HL-60 (cell line): ENCODE measurements at regions not wholly inside any gene's neighbourhood (a gene's known extent, or its start where the extent isn't known, plus 50 kb on each side); places are given as distances from the start of the nearest gene placed in this dataset.

Experiments used
- CTCF ChIP-seq: IDR thresholded peaks from one replicate; pipeline ENCODE4 v1.5.1; 2011; ENCODE audit warnings: low read length, control low read depth, inconsistent platforms; ENCODE audit not compliant: insufficient read depth
- POLR2AphosphoS5 ChIP-seq: IDR thresholded peaks from 2 replicates; pipeline ENCODE4 v1.6.1; 2012; ENCODE audit warnings: low read depth

DNA sequence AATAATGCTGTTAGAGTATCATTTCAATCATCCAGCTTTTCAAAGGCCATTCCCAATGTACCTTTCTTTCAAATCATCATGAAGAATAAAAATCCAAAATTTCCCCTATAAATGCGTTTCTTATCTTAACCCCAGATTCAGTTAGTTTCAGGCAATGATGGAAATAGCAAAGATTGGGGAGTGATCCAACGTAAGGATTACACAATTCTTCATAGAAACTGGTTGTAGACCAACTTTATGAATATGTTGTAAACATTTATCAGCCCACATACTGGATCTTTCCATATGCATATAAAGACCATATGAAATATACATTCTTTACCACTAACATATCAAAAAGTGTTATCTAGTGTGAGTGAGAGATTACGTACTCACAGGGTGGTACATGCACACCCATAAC is 92.7 kb downstream of the ZC3H11B start:
- TF ChIP-seq CTCF, result no peak
- TF ChIP-seq POLR2AphosphoS5, result no peak
